Esophagus squamous epithelium (tissue), 5 donors: ENCODE measurements at regions not wholly inside any gene's neighbourhood (a gene's known extent, or its start where the extent isn't known, plus 50 kb on each side); places are given as distances from the start of the nearest gene placed in this dataset.

Experiments used
- DNase-seq: peaks from one replicate; lab custom pipeline; 2025; lab: John Stamatoyannopoulos, UW
- H3K27ac ChIP-seq, 4 donors: fragments of 200-600 bp; sonication (generic); one replicate each; pipeline ENCODE4 v1.5.1; 2016 to 2019; ENCODE audit warnings: mild to moderate bottlenecking in 1 of 4
- H3K27me3 ChIP-seq, 4 donors: fragments of 200-600 bp; sonication (generic); 1 replicate in 3 of 4; 2 replicates in 1 of 4; pipeline versions ENCODE4 v1.5.1 to v1.6.0; 2017 to 2021; ENCODE audit warnings: antibody characterized with exemption in 1 of 4
- H3K36me3 ChIP-seq, 3 donors: fragments of 200-600 bp; sonication (generic); one replicate each; pipeline ENCODE4 v1.5.1; 2016 to 2019
- H3K4me1 ChIP-seq, 3 donors: fragments of 200-600 bp; sonication (generic); one replicate each; pipeline ENCODE4 v1.5.1; 2017 to 2019
- H3K4me3 ChIP-seq, 4 donors: fragments of 200-600 bp; sonication (generic); 1 replicate in 3 of 4; 2 replicates in 1 of 4; pipeline ENCODE4 v1.5.1; 2016 to 2019; ENCODE audit warnings: mild to moderate bottlenecking in 2 of 4, moderate library complexity in 1 of 4
- H3K9me3 ChIP-seq, 3 donors: fragments of 200-600 bp; sonication (generic); one replicate each; pipeline ENCODE4 v1.5.1; 2016 to 2019
- CTCF ChIP-seq, 6 experiments: fragments of 450-650 bp in 4 of 6; fragments of 200-600 bp in 2 of 6; sonication (generic) in 2 of 6; IDR thresholded peaks; one replicate each; pipeline ENCODE4 v1.5.1; 2016 to 2019; ENCODE audit warnings: antibody characterized with exemption in 6 of 6, mild to moderate bottlenecking in 4 of 6, moderate library complexity in 4 of 6
- POLR2A ChIP-seq, 4 donors: fragments of 450-650 bp; IDR thresholded peaks; one replicate each; pipeline ENCODE4 v1.6.1; 2017; ENCODE audit warnings: antibody characterized with exemption in 4 of 4, mild to moderate bottlenecking in 4 of 4, moderate library complexity in 3 of 4
- WGBS, 2 donors: methylation state at CpG; one replicate each; pipeline ENCODE4 v1.1.5; 2018; 5-methylcytosine and 5-hydroxymethylcytosine counted together
- intact Hi-C: fragments of 100-400 bp; cut with DNase I; formaldehyde crosslinking; loops from one replicate; pipeline ENCODE4 v1.15.0; 2022
- donor health status: DM: yes; HTN: yes; CAD: no.

GRCh38 chr6:98467091-98467490, 367.3 kb upstream of the POU3F2 start:
- WGBS, 2 donors = 50 to 55% methylated on average over 2 of the region's 2 CpGs
- no peak for DNase-seq
- H3K27me3 ChIP-seq = no peaks in the 10 kb centered on the region
- no peak overlapping the region for H3K4me3 ChIP-seq
- no peaks in the 10 kb centered on the region for H3K9me3 ChIP-seq
- H3K36me3 ChIP-seq = no peaks in the 10 kb centered on the region
- H3K27ac ChIP-seq = no peak overlapping the region
- no peaks in the 10 kb centered on the region for H3K4me1 ChIP-seq
- TF ChIP-seq POLR2A (IDR thresholded peaks at IDR 0.05) = no peak
- no peak for TF ChIP-seq CTCF (IDR thresholded peaks at IDR 0.05)
- intact Hi-C loops = no loop called here

DNA sequence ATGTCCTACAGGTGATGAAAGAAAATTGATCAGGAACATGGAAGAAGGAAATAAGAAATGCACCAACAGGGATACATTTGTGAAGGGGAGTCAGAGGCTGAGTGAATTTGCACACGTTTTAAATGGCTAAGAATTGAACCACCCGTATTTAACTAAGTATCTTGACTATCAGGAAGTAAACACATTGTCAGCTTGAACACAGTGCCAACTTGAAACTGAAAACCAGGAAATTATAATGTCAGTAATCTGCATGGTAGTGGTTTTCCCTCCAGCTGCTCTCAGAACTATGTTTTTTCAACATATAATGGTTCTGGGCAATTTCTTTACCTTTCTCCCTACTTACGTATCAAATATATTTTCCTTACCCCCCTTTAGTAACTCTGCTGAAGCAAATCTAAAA, 366.5 kb upstream of the POU3F2 start:
- Histone ChIP-seq H3K27me3 (no peaks in the 10 kb centered on the region), H3K9me3 (no peaks in the 10 kb centered on the region), H3K4me3 (no peak overlapping the region), H3K27ac (no peak overlapping the region), H3K36me3 (no peaks in the 10 kb centered on the region), H3K4me1 (no peaks in the 10 kb centered on the region)
- WGBS, 2 donors = 25 to 28% methylated on average over 3 of the region's 3 CpGs
- no peak for DNase-seq
- TF ChIP-seq POLR2A (IDR thresholded peaks at IDR 0.05) = no peak
- no peak for TF ChIP-seq CTCF (IDR thresholded peaks at IDR 0.05)
- intact Hi-C loops = no loop called here

GRCh38 chr6:98469141-98469540, 365.2 kb upstream of the POU3F2 start:
- Histone ChIP-seq H3K27me3 (no peaks in the 10 kb centered on the region), H3K36me3 (no peaks in the 10 kb centered on the region), H3K27ac (no peak overlapping the region), H3K9me3 (no peaks in the 10 kb centered on the region), H3K4me1 (no peaks in the 10 kb centered on the region), H3K4me3 (no peak overlapping the region)
- no peak for DNase-seq
- intact Hi-C loops = no loop called here
- no peak for TF ChIP-seq POLR2A (IDR thresholded peaks at IDR 0.05)
- no peak for TF ChIP-seq CTCF (IDR thresholded peaks at IDR 0.05)
- 40 to 76% methylated on average over 1 to 2 of the region's 2 CpGs for whole genome bisulfite sequencing, 2 donors

GRCh38 chr6:98470821-98471220, 363.6 kb upstream of the POU3F2 start:
- WGBS, 2 donors = 82 to 89% methylated on average over 1 of the region's 1 CpG
- intact Hi-C loops = no loop called here
- H3K9me3 ChIP-seq = no peaks in the 10 kb centered on the region

DNA sequence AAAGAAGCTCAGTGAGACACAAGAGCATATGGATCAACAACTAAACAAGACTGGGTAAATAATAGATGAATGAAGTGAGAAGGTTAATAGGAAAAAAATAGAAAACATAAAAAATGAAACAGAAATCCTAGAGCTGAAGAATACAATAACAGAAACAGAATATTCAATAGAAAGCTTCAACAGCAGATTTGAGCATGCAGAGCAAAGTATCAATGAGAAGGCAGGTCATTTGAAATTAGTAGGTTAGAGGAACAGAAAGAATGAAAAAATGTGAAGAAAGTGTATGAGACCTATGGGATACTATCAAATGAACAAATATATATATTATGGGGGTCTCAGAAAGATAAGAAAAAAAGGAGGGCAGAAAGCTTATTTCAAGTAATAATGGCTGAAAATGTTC, 362.9 kb upstream of the POU3F2 start:
- no peak for DNase-seq
- Histone ChIP-seq H3K27ac (no peak overlapping the region), H3K4me1 (no peaks in the 10 kb centered on the region), H3K36me3 (no peaks in the 10 kb centered on the region), H3K9me3 (no peaks in the 10 kb centered on the region), H3K4me3 (no peak overlapping the region), H3K27me3 (no peaks in the 10 kb centered on the region)
- intact Hi-C loops = no loop called here
- TF ChIP-seq POLR2A (IDR thresholded peaks at IDR 0.05) = no peak
- TF ChIP-seq CTCF (IDR thresholded peaks at IDR 0.05) = no peak

More at GRCh38 chr6:98470821-98471220, 363.6 kb upstream of the POU3F2 start:
- Histone ChIP-seq H3K36me3 (no peaks in the 10 kb centered on the region), H3K4me1 (no peaks in the 10 kb centered on the region), H3K4me3 (no peak overlapping the region), H3K27me3 (no peaks in the 10 kb centered on the region), H3K27ac (no peak overlapping the region)
- no peak for DNase-seq
- no peak for TF ChIP-seq POLR2A (IDR thresholded peaks at IDR 0.05)

DNA sequence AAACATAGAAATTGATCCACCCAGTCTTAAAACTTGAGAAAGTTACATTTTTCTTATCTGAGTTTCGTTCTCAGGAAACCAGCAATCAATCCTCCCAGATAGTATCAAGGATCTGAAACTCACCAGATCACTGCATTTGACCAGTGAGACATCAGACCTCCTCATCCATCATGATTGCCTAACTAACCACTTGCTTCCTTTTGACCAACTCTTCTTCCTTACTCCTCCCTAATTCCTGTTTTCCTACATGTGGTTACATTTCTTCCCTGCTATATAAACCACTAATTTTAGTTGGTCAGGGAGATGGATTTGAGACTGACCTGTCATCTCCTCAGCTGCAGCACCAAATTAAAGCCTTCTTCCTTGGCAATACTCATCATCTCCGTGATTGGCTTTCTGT, 357.1 kb upstream of the POU3F2 start:
- no peak for TF ChIP-seq CTCF (IDR thresholded peaks at IDR 0.05)
- no peak for TF ChIP-seq POLR2A (IDR thresholded peaks at IDR 0.05)
- 30 to 39% methylated on average over 2 of the region's 2 CpGs for WGBS, 2 donors
- H3K4me1 ChIP-seq = no peaks in the 10 kb centered on the region
- no peak overlapping the region for H3K27ac ChIP-seq
- no peak for DNase-seq
- no peak overlapping the region for H3K4me3 ChIP-seq
- intact Hi-C loops = no loop called here
- no peaks in the 10 kb centered on the region for H3K27me3 ChIP-seq
- H3K9me3 ChIP-seq = no peaks in the 10 kb centered on the region
- no peaks in the 10 kb centered on the region for H3K36me3 ChIP-seq
